ENCODE measurements at regions not wholly inside any gene's neighbourhood (a gene's known extent, or its start where the extent isn't known, plus 50 kb on each side); places are given as distances from the start of the nearest gene placed in this dataset.

GRCh38 chr5:155767470-155767869 is 559.5 kb upstream of the SGCD start:
- no peak for TF ChIP-seq CTCF (IDR thresholded peaks at IDR 0.05; ENCODE audit: low read depth, low read length, missing input control)
- no peak for TF ChIP-seq RXRA (IDR thresholded peaks at IDR 0.05)
- no peak for TF ChIP-seq ZBTB33 (IDR thresholded peaks at IDR 0.05)
- no peak for TF ChIP-seq SP1 (IDR thresholded peaks at IDR 0.05)
- TF ChIP-seq REST (IDR thresholded peaks at IDR 0.05), result no peak
- no peak for TF ChIP-seq TAF1 (conservative IDR thresholded peaks at IDR 0.05)
- TF ChIP-seq, protein P1, sequence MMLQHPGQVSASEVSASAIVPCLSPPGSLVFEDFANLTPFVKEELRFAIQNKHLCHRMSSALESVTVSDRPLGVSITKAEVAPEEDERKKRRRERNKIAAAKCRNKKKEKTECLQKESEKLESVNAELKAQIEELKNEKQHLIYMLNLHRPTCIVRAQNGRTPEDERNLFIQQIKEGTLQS (IDR thresholded peaks at IDR 0.05), result no peak
- no peak for TF ChIP-seq GABPA (IDR thresholded peaks at IDR 0.05 in 1 of 2, conservative IDR thresholded peaks at IDR 0.05 in 1 of 2)
- TF ChIP-seq YY1 (IDR thresholded peaks at IDR 0.05), result no peak
- TF ChIP-seq MAX (IDR thresholded peaks at IDR 0.05), result no peak

All from liver (tissue), 3 donors.